DOHH2 (cell line): ENCODE measurements at regions not wholly inside any gene's neighbourhood (a gene's known extent, or its start where the extent isn't known, plus 50 kb on each side); places are given as distances from the start of the nearest gene placed in this dataset.

Experiments
- H3F3A ChIP-seq: fragments of 200-600 bp; sonication (generic), shearing (Covaris generic); 2 replicates; pipeline ENCODE4 v1.6.0; 2016; ENCODE audit warnings: antibody characterized with exemption, mild to moderate bottlenecking; ENCODE audit not compliant: control insufficient read depth, insufficient read depth
- H3K27ac ChIP-seq: fragments of 200-600 bp; sonication (generic); 2 replicates; pipeline ENCODE4 v1.5.1; 2014; ENCODE audit warnings: low read depth, mild to moderate bottlenecking, low read length, moderate library complexity
- H3K27me3 ChIP-seq: fragments of 200-600 bp; sonication (generic); 2 replicates; pipeline ENCODE4 v1.6.1; 2014; ENCODE audit warnings: mild to moderate bottlenecking, low read length, mixed read lengths; ENCODE audit not compliant: control insufficient read depth
- H3K36me3 ChIP-seq: fragments of 200-600 bp; sonication (generic); 2 replicates; pipeline ENCODE4 v1.6.1; 2014; ENCODE audit warnings: mild to moderate bottlenecking, low read length, moderate library complexity, mixed read lengths; ENCODE audit not compliant: control insufficient read depth
- H3K4me1 ChIP-seq: fragments of 200-600 bp; sonication (generic); 2 replicates; pipeline ENCODE4 v1.6.1; 2014; ENCODE audit warnings: mild to moderate bottlenecking, low read length, mixed read lengths; ENCODE audit not compliant: control insufficient read depth
- H3K4me2 ChIP-seq: fragments of 200-600 bp; sonication (generic); 2 replicates; pipeline ENCODE4 v1.6.0; 2014; ENCODE audit warnings: mild to moderate bottlenecking, low read length, moderate library complexity
- H3K4me3 ChIP-seq: fragments of 200-600 bp; sonication (generic); 2 replicates; pipeline ENCODE4 v1.5.1; 2014; ENCODE audit warnings: mild to moderate bottlenecking, low read length, mixed read lengths
- H3K79me2 ChIP-seq: fragments of 200-600 bp; sonication (generic); 2 replicates; pipeline ENCODE4 v1.6.1; 2014; ENCODE audit warnings: mild to moderate bottlenecking, low read length, mixed read lengths; ENCODE audit not compliant: control insufficient read depth
- H3K9me2 ChIP-seq: fragments of 200-600 bp; sonication (generic); replicated peaks from 2 replicates; pipeline ENCODE4 v1.6.1; 2014; ENCODE audit warnings: mild to moderate bottlenecking, low read length, mixed read lengths; ENCODE audit not compliant: control insufficient read depth
- H3K9me3 ChIP-seq: fragments of 200-600 bp; sonication (generic); 2 replicates; pipeline ENCODE4 v1.6.1; 2014; ENCODE audit warnings: antibody characterized with exemption, low read length, mixed read lengths; ENCODE audit not compliant: control insufficient read depth, insufficient read depth
- H4K20me1 ChIP-seq: fragments of 200-600 bp; sonication (generic); 2 replicates; pipeline ENCODE4 v1.6.0; 2014; ENCODE audit warnings: low read depth, mild to moderate bottlenecking, antibody characterized with exemption, low read length, moderate library complexity; ENCODE audit not compliant: control insufficient read depth, insufficient read depth
- EZH2phosphoT487 ChIP-seq: fragments of 200-600 bp; sonication (generic); IDR thresholded peaks from 2 replicates; pipeline ENCODE4 v1.6.1; 2017; ENCODE audit warnings: borderline replicate concordance, mild to moderate bottlenecking, antibody characterized with exemption, low read length, moderate library complexity, mixed read lengths
- TF ChIP-seq, protein P1 (sequence below): fragments of 200-600 bp; sonication (generic); IDR thresholded peaks from one replicate; pipeline ENCODE4 v1.5.1; 2014; ENCODE audit warnings: antibody characterized with exemption, mild to moderate bottlenecking, low read depth, low read length; ENCODE audit not compliant: poor library complexity, severe bottlenecking

DNA sequence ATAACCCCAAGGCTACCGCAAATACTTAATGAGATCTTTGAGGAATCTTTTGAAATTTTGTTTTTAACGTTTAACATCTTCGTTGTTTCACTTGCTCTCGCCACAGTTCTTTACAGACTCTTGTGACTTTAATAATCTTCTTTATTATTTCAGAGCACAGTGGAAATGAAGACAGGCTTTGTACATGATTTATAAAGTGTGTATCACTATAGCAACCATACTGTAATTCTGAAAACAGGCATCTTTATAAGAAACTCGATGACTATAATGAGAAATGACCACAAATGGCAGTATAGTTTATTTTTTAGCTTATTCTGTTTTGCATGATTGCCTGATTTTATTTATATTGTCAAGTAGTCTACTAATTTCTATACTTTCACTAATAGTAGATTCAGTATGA lies 224.4 kb upstream of the GALNTL6 start:
- H3K4me1 ChIP-seq, result no peaks in the 10 kb centered on the region

GRCh38 chr4:171588051-171588545 lies 225.1 kb upstream of the GALNTL6 start:
- Histone ChIP-seq H3K4me1 (peaks cover 6% of the 10 kb centered on the region), H3K27ac (no peak overlapping the region), H4K20me1 (no peaks in the 10 kb centered on the region), H3F3A (no peaks in the 10 kb centered on the region), H3K9me3 (no peaks in the 10 kb centered on the region), H3K79me2 (no peaks in the 10 kb centered on the region), H3K36me3 (no peaks in the 10 kb centered on the region), H3K4me3 (no peak overlapping the region), H3K27me3 (no peaks in the 10 kb centered on the region), H3K4me2 (no peak overlapping the region), H3K9me2 (no peaks in the 10 kb centered on the region)
- no peak for TF ChIP-seq EZH2phosphoT487
- TF ChIP-seq, protein P1, sequence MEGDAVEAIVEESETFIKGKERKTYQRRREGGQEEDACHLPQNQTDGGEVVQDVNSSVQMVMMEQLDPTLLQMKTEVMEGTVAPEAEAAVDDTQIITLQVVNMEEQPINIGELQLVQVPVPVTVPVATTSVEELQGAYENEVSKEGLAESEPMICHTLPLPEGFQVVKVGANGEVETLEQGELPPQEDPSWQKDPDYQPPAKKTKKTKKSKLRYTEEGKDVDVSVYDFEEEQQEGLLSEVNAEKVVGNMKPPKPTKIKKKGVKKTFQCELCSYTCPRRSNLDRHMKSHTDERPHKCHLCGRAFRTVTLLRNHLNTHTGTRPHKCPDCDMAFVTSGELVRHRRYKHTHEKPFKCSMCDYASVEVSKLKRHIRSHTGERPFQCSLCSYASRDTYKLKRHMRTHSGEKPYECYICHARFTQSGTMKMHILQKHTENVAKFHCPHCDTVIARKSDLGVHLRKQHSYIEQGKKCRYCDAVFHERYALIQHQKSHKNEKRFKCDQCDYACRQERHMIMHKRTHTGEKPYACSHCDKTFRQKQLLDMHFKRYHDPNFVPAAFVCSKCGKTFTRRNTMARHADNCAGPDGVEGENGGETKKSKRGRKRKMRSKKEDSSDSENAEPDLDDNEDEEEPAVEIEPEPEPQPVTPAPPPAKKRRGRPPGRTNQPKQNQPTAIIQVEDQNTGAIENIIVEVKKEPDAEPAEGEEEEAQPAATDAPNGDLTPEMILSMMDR, result no peak

More for the DNA sequence above, 224.4 kb upstream of the GALNTL6 start:
- Histone ChIP-seq H4K20me1 (no peaks in the 10 kb centered on the region), H3F3A (no peaks in the 10 kb centered on the region), H3K27ac (no peak overlapping the region), H3K79me2 (no peaks in the 10 kb centered on the region), H3K27me3 (no peaks in the 10 kb centered on the region), H3K4me2 (no peak overlapping the region), H3K36me3 (no peaks in the 10 kb centered on the region), H3K9me3 (no peaks in the 10 kb centered on the region), H3K4me3 (no peak overlapping the region), H3K9me2 (no peaks in the 10 kb centered on the region)
- no peak for TF ChIP-seq EZH2phosphoT487
- TF ChIP-seq, protein P1, result no peak

- H4K20me1 ChIP-seq, result no peaks in the 10 kb centered on the region
- H3K27ac ChIP-seq, result no peak overlapping the region
- H3K27me3 ChIP-seq, result no peaks in the 10 kb centered on the region
- TF ChIP-seq, protein P1, result no peak
- TF ChIP-seq EZH2phosphoT487, result no peak
- no peak overlapping the region for H3K4me3 ChIP-seq
- no peaks in the 10 kb centered on the region for H3F3A ChIP-seq
- no peaks in the 10 kb centered on the region for H3K9me2 ChIP-seq
- no peaks in the 10 kb centered on the region for H3K79me2 ChIP-seq
- peaks cover 13% of the 10 kb centered on the region for H3K4me1 ChIP-seq
- no peaks in the 10 kb centered on the region for H3K9me3 ChIP-seq
- no peak overlapping the region for H3K4me2 ChIP-seq
- H3K36me3 ChIP-seq, result no peaks in the 10 kb centered on the region
These were observed 229.4 kb upstream of the GALNTL6 start for GRCh38 chr4:171583790-171584189.
